Gastroesophageal sphincter (tissue), 4 donors: ENCODE measurements at regions not wholly inside any gene's neighbourhood (a gene's known extent, or its start where the extent isn't known, plus 50 kb on each side); places are given as distances from the start of the nearest gene placed in this dataset.

ENCODE experiments used
- ATAC-seq: fragments of 150-250 bp; one replicate; pipeline ENCODE4 v1.9.1; 2016; ENCODE audit warnings: mild to moderate bottlenecking, moderate library complexity
- H3K27ac ChIP-seq, 4 donors: fragments of 200-600 bp; sonication (generic) in 3 of 4; 1 replicate in 3 of 4; 2 replicates in 1 of 4; pipeline ENCODE4 v1.5.1; 2016 to 2019
- H3K27me3 ChIP-seq: fragments of 200-600 bp; sonication (generic); one replicate; pipeline ENCODE4 v1.5.1; 2019
- H3K36me3 ChIP-seq, 2 donors: fragments of 200-600 bp; sonication (generic); one replicate each; pipeline ENCODE4 v1.5.1; 2019; ENCODE audit warnings: control low read depth in 1 of 2
- H3K4me1 ChIP-seq, 3 donors: fragments of 200-600 bp; sonication (generic); 1 replicate in 2 of 3; 2 replicates in 1 of 3; pipeline ENCODE4 v1.5.1; 2016 to 2019; ENCODE audit warnings: control low read depth in 2 of 3
- H3K4me3 ChIP-seq, 2 donors: fragments of 200-600 bp; sonication (generic); one replicate each; pipeline ENCODE4 v1.5.1; 2019; ENCODE audit warnings: mild to moderate bottlenecking in 1 of 2, moderate library complexity in 1 of 2
- H3K9me3 ChIP-seq, 3 donors: fragments of 200-600 bp; sonication (generic); one replicate each; pipeline ENCODE4 v1.5.1; 2017 to 2019; ENCODE audit warnings: control low read depth in 2 of 3
- EP300 ChIP-seq: sonication (generic); formaldehyde crosslinking; IDR thresholded peaks from one replicate; pipeline ENCODE4 v1.6.1; 2017; ENCODE audit warnings: antibody characterized with exemption, mild to moderate bottlenecking
- POLR2A ChIP-seq, 2 donors: fragments of 450-650 bp; IDR thresholded peaks; one replicate each; pipeline ENCODE4 v1.6.1; 2017; ENCODE audit warnings: antibody characterized with exemption in 2 of 2, mild to moderate bottlenecking in 2 of 2, moderate library complexity in 1 of 2
- POLR2AphosphoS5 ChIP-seq: sonication (generic); formaldehyde crosslinking; IDR thresholded peaks from one replicate; pipeline ENCODE4 v1.6.1; 2017; ENCODE audit warnings: antibody characterized with exemption
- WGBS, 2 donors: methylation state at CpG; one replicate each; pipeline ENCODE4 v1.1.5; 2018; ENCODE audit warnings: low coverage in 1 of 2; 5-methylcytosine and 5-hydroxymethylcytosine counted together
- TF ChIP-seq, protein P1 (sequence below), 4 experiments: fragments of 200-600 bp in 2 of 4; fragments of 450-650 bp in 2 of 4; sonication (generic) in 1 of 4; IDR thresholded peaks; one replicate each; pipeline ENCODE4 v1.5.1; 2017 to 2019; ENCODE audit warnings: antibody characterized with exemption in 4 of 4, mild to moderate bottlenecking in 2 of 4, moderate library complexity in 2 of 4

DNA sequence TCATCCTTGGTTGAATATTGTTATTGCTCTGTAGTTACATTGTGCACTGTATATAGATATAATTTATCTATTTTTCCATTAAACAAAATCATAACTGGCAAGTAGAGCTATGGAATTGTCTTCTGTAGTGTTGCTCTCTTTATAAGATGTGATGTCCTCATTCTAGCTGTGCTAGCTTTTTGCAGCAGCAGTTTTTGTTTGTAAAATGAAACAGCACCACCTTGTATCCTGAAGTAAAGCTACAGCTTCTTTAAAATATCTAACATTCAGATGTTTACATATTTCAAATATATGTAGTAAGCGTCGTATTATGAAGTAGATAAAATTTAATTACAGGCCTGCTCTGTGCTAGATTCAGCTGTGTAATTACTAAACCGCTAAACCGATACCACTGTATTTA lies 328.8 kb upstream of the MANEA start:
- H3K36me3 ChIP-seq = no peaks in the 10 kb centered on the region
- H3K27ac ChIP-seq = no peak overlapping the region
- H3K9me3 ChIP-seq = no peaks in the 10 kb centered on the region
- TF ChIP-seq EP300 = no peak
- ATAC-seq = no peak
- no peak overlapping the region for H3K4me3 ChIP-seq
- 89 to 91% methylated on average over 4 of the region's 4 CpGs for WGBS, 2 donors
- H3K27me3 ChIP-seq = no peaks in the 10 kb centered on the region
- H3K4me1 ChIP-seq = no peaks in the 10 kb centered on the region

DNA sequence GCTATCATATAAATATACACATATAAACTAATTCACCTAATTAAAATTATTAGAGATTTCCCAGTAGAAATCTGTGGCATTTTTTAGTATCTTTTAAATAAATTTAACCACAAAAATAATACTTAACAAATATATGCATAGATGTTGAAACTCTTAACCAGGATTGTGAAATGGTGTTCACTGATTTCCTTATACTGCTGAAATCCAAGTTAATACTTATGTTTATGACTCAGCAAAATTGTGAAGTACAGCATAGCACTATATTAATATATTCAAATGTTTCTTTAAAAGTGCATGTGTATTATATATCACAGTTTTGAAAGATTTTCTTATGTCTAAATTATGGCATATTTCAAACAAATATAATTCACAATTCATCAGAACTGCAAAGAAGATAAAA lies 328.2 kb upstream of the MANEA start:
- Histone ChIP-seq H3K4me1 (no peaks in the 10 kb centered on the region), H3K27ac (no peak overlapping the region), H3K9me3 (no peaks in the 10 kb centered on the region), H3K4me3 (no peak overlapping the region), H3K27me3 (no peaks in the 10 kb centered on the region), H3K36me3 (no peaks in the 10 kb centered on the region)
- ATAC-seq = no peak
- TF ChIP-seq POLR2AphosphoS5 = no peak
- TF ChIP-seq EP300 = no peak
- no peak for TF ChIP-seq POLR2A (IDR thresholded peaks at IDR 0.05)
- TF ChIP-seq, protein P1, sequence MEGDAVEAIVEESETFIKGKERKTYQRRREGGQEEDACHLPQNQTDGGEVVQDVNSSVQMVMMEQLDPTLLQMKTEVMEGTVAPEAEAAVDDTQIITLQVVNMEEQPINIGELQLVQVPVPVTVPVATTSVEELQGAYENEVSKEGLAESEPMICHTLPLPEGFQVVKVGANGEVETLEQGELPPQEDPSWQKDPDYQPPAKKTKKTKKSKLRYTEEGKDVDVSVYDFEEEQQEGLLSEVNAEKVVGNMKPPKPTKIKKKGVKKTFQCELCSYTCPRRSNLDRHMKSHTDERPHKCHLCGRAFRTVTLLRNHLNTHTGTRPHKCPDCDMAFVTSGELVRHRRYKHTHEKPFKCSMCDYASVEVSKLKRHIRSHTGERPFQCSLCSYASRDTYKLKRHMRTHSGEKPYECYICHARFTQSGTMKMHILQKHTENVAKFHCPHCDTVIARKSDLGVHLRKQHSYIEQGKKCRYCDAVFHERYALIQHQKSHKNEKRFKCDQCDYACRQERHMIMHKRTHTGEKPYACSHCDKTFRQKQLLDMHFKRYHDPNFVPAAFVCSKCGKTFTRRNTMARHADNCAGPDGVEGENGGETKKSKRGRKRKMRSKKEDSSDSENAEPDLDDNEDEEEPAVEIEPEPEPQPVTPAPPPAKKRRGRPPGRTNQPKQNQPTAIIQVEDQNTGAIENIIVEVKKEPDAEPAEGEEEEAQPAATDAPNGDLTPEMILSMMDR (IDR thresholded peaks at IDR 0.05) = no peak

DNA sequence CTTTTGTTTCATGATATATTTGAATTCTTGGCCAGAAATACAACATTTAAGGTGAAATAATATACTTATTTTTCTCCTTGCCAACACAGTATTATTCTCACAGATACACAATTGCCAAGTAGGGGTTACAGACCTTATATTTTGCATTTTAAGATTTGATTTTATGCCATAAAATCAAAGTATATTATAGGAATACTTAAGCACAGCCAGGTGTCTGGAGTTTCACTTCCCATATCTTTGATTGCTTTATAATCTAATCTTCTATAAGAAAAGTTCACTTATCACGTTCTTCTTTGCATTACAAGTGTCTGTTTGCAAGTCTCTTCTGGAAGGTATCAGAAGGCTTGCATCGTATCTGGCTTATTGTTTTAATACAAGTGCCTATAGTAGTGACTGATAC lies 327.7 kb upstream of the MANEA start:
- H3K27me3 ChIP-seq = no peaks in the 10 kb centered on the region
- no peak overlapping the region for H3K27ac ChIP-seq
- 25 to 63% methylated on average over 1 to 2 of the region's 2 CpGs for WGBS, 2 donors
- no peak overlapping the region for H3K4me3 ChIP-seq
- ATAC-seq = no peak
- no peaks in the 10 kb centered on the region for H3K36me3 ChIP-seq
- H3K4me1 ChIP-seq = no peaks in the 10 kb centered on the region
- TF ChIP-seq POLR2AphosphoS5 = no peak
- TF ChIP-seq, protein P1 (IDR thresholded peaks at IDR 0.05) = no peak
- no peak for TF ChIP-seq EP300
- no peak for TF ChIP-seq POLR2A (IDR thresholded peaks at IDR 0.05)
- no peaks in the 10 kb centered on the region for H3K9me3 ChIP-seq

DNA sequence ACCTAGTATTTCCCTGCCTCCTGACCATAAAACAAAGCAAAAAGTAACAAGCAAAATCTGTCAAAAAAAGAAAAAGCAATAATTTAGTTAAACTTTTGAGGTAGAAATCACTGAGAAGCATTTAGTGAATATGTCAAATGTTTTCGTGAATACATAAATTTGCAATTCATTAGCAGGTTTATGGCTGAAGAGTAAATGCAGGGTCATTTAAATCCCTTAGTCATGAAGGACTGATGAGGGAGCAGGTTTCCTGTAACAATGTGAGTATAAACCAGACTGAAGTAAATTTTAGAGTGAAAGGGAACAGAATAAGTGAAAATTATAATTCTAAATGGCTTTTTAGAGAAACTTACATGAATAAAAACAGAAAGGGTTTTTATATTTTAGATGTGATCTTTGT lies 313.5 kb upstream of the MANEA start:
- H3K27me3 ChIP-seq = no peaks in the 10 kb centered on the region
- peaks cover 0 to 4% (median 0%) of the 10 kb centered on the region in 3 donors for H3K9me3 ChIP-seq
- WGBS, 2 donors = 0% methylated on average over 1 of the region's 1 CpG
- H3K36me3 ChIP-seq = no peaks in the 10 kb centered on the region
- no peak overlapping the region for H3K27ac ChIP-seq
- H3K4me1 ChIP-seq = no peaks in the 10 kb centered on the region
- no peak for ATAC-seq
- TF ChIP-seq EP300 (no peak), POLR2AphosphoS5 (no peak), POLR2A (IDR thresholded peaks at IDR 0.05) (no peak)
- TF ChIP-seq, protein P1 (IDR thresholded peaks at IDR 0.05) = no peak
- no peak overlapping the region for H3K4me3 ChIP-seq

DNA sequence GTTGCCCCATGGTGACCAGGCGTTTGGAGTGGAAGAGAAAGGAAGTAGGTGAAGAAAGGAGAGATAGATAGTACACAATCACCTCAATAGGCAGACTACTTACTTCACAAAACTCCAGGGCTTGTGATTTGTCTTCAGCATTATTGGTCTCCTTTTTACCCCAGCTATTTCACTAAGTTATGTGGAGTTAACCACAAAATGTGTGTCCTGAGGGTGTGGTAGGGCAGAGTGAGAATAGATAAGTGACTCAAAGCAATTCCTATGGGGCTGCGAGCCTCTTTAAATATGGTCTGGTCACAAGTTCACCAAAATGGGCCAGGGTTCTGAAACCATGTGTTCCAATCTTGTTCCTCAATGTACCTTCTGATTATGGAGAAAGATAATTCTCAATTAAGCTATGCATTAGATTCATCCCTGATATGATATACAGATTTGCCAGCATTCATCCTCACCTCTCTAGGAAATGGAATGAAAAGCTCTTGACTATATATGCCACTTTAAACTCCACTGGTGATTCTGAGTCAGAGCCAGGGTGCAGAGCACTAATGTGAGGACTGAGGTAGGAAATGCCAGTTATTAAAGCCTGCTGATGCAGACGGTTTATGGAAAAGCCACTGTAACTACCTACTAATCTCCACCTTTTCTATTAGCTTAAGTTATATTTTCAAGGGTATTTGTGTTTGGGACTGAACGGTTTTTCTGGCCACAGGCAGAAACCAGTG lies 310.6 kb upstream of the MANEA start:
- ATAC-seq = no peak
- H3K4me3 ChIP-seq = no peak overlapping the region
- peaks cover 0 to 4% (median 0%) of the 10 kb centered on the region in 3 donors for H3K9me3 ChIP-seq
- H3K4me1 ChIP-seq = no peaks in the 10 kb centered on the region
- TF ChIP-seq POLR2A (IDR thresholded peaks at IDR 0.05) (no peak), POLR2AphosphoS5 (no peak), EP300 (no peak)
- TF ChIP-seq, protein P1 (IDR thresholded peaks at IDR 0.05) = no peak
- no peaks in the 10 kb centered on the region for H3K27me3 ChIP-seq
- no peaks in the 10 kb centered on the region for H3K36me3 ChIP-seq
- no peak overlapping the region for H3K27ac ChIP-seq
- 65 to 84% methylated on average over 2 to 4 of the region's 4 CpGs for WGBS, 2 donors
